ENCODE measurements at regions not wholly inside any gene's neighbourhood (a gene's known extent, or its start where the extent isn't known, plus 50 kb on each side); places are given as distances from the start of the nearest gene placed in this dataset.

GRCh38 chr16:66166490-66166889, 200.0 kb upstream of the CDH5 start:
- no peaks in the 10 kb centered on the region for H3K36me3 ChIP-seq (ENCODE audit: control insufficient read depth, insufficient read depth, low read length)
- DNase-seq (ENCODE audit: low read depth in 2 of 2): peak; percentile 17 to 32
- H3K9me3 ChIP-seq (ENCODE audit: control insufficient read depth, insufficient read depth, low read depth, low read length): no peaks in the 10 kb centered on the region
- H3K27me3 ChIP-seq (ENCODE audit: control insufficient read depth, insufficient read depth, low read length): peaks cover 2% of the 10 kb centered on the region
- no peaks in the 10 kb centered on the region for H3K79me2 ChIP-seq (ENCODE audit: control insufficient read depth, insufficient read depth, low read length)
- H3K27ac ChIP-seq (ENCODE audit: insufficient read depth, low read length): no peak overlapping the region
- no peak overlapping the region for H2AFZ ChIP-seq (ENCODE audit: low read length)
- no peak overlapping the region for H3K4me3 ChIP-seq (replicated peaks in 1 of 4; ENCODE audit: control extremely low read depth in 1 of 4, insufficient read depth in 1 of 4, low read depth in 3 of 4, low read length in 4 of 4)
- H3K9ac ChIP-seq (ENCODE audit: insufficient read depth, low read length): no peak overlapping the region
- H3K4me2 ChIP-seq (ENCODE audit: extremely low read depth, insufficient read depth, low read length): no peak overlapping the region
- H4K20me1 ChIP-seq (ENCODE audit: control insufficient read depth, extremely low read depth, insufficient read depth, low read length): no peaks in the 10 kb centered on the region
- no peak for TF ChIP-seq EZH2 (IDR thresholded peaks at IDR 0.05; ENCODE audit: low read length, missing control alignments)
- no peak for TF ChIP-seq CTCF (conservative IDR thresholded peaks at IDR 0.05 in 1 of 2, IDR thresholded peaks at IDR 0.05 in 1 of 2; ENCODE audit: low read depth in 1 of 2, low read length in 2 of 2)
- no peaks in the 10 kb centered on the region for H3K4me1 ChIP-seq (ENCODE audit: control insufficient read depth, extremely low read depth, insufficient read depth, low read length)

DNA sequence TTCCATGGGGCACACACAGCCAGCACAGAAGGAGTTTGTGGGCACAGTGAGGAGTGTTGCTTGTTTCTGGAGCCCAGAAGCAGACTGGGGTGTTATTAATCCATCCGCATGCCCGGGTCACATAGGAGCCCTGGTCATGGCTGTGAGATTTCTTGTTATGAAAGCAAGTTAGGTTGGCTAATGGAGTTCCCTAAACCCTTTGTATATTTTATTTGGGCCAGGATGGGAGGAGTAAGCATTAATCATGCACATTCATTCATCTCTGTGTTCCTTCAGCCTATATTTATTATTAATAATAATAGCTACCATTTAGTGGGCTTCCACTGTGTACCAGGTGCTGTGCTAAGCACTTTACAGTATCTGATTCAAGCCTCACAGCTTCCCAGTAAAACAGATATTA, 200.6 kb upstream of the CDH5 start:
- Histone ChIP-seq H3K27me3 (ENCODE audit: control insufficient read depth, insufficient read depth, low read length) (peaks cover 2% of the 10 kb centered on the region), H3K4me2 (ENCODE audit: extremely low read depth, insufficient read depth, low read length) (no peak overlapping the region), H3K4me3 (replicated peaks in 1 of 4; ENCODE audit: control extremely low read depth in 1 of 4, insufficient read depth in 1 of 4, low read depth in 3 of 4, low read length in 4 of 4) (no peak overlapping the region), H3K4me1 (ENCODE audit: control insufficient read depth, extremely low read depth, insufficient read depth, low read length) (no peaks in the 10 kb centered on the region), H3K9me3 (ENCODE audit: control insufficient read depth, insufficient read depth, low read depth, low read length) (no peaks in the 10 kb centered on the region), H3K27ac (ENCODE audit: insufficient read depth, low read length) (no peak overlapping the region), H4K20me1 (ENCODE audit: control insufficient read depth, extremely low read depth, insufficient read depth, low read length) (no peaks in the 10 kb centered on the region), H3K36me3 (ENCODE audit: control insufficient read depth, insufficient read depth, low read length) (no peaks in the 10 kb centered on the region), H2AFZ (ENCODE audit: low read length) (no peak overlapping the region), H3K9ac (ENCODE audit: insufficient read depth, low read length) (no peak overlapping the region), H3K79me2 (ENCODE audit: control insufficient read depth, insufficient read depth, low read length) (no peaks in the 10 kb centered on the region)
- peak in 1 of 2 donors; percentile 36 for DNase-seq (ENCODE audit: low read depth in 2 of 2)
- TF ChIP-seq EZH2 (IDR thresholded peaks at IDR 0.05; ENCODE audit: low read length, missing control alignments) (no peak), CTCF (conservative IDR thresholded peaks at IDR 0.05 in 1 of 2, IDR thresholded peaks at IDR 0.05 in 1 of 2; ENCODE audit: low read depth in 1 of 2, low read length in 2 of 2) (no peak)

- no peaks in the 10 kb centered on the region for H3K4me1 ChIP-seq (ENCODE audit: control insufficient read depth, extremely low read depth, insufficient read depth, low read length)
- no peaks in the 10 kb centered on the region for H4K20me1 ChIP-seq (ENCODE audit: control insufficient read depth, extremely low read depth, insufficient read depth, low read length)
- H3K79me2 ChIP-seq (ENCODE audit: control insufficient read depth, insufficient read depth, low read length): no peaks in the 10 kb centered on the region
- H3K4me2 ChIP-seq (ENCODE audit: extremely low read depth, insufficient read depth, low read length): no peak overlapping the region
- no peaks in the 10 kb centered on the region for H3K9me3 ChIP-seq (ENCODE audit: control insufficient read depth, insufficient read depth, low read depth, low read length)
- no peak overlapping the region for H3K9ac ChIP-seq (ENCODE audit: insufficient read depth, low read length)
- H3K36me3 ChIP-seq (ENCODE audit: control insufficient read depth, insufficient read depth, low read length): no peaks in the 10 kb centered on the region
- no peak overlapping the region for H3K4me3 ChIP-seq (replicated peaks in 1 of 4; ENCODE audit: control extremely low read depth in 1 of 4, insufficient read depth in 1 of 4, low read depth in 3 of 4, low read length in 4 of 4)
- no peak for DNase-seq (ENCODE audit: low read depth in 2 of 2)
- peaks cover 2% of the 10 kb centered on the region for H3K27me3 ChIP-seq (ENCODE audit: control insufficient read depth, insufficient read depth, low read length)
- H3K27ac ChIP-seq (ENCODE audit: insufficient read depth, low read length): no peak overlapping the region
- no peak overlapping the region for H2AFZ ChIP-seq (ENCODE audit: low read length)
- TF ChIP-seq EZH2 (IDR thresholded peaks at IDR 0.05; ENCODE audit: low read length, missing control alignments) (no peak), CTCF (conservative IDR thresholded peaks at IDR 0.05 in 1 of 2, IDR thresholded peaks at IDR 0.05 in 1 of 2; ENCODE audit: low read depth in 1 of 2, low read length in 2 of 2) (no peak)
Measured at GRCh38 chr16:66164581-66165247, 201.8 kb upstream of the CDH5 start.
